Panc1 (cell line): ENCODE measurements at regions not wholly inside any gene's neighbourhood (a gene's known extent, or its start where the extent isn't known, plus 50 kb on each side); places are given as distances from the start of the nearest gene placed in this dataset.
"Not testable (repeated sequence)": the region's sequence is repeated elsewhere in the genome, so short reads cannot be mapped to it uniquely, and the experiment has no call there.

Experiments used
- ATAC-seq: fragments of 200-7000 bp; cut with Tn5 transposase; 2 replicates; pipeline ENCODE4 v1.9.1; 2020; ENCODE audit warnings: mild to moderate bottlenecking, moderate library complexity
- BruUV-seq: library from RNA; stranded (reverse); fragments of 400-500 nt; replicated peaks from 2 replicates; lab custom pipeline; 2021; lab: Mats Ljungman, UMichigan
- CTCF ChIA-PET: fragments of 300-600 bp; sonication (Branson Sonifier 250); formaldehyde crosslinking; loops from one replicate; lab custom pipeline; 2022; ENCODE audit warnings: antibody characterized with exemption; lab: Charles Lee
- POLR2A ChIA-PET: fragments of 300-600 bp; sonication (Branson Sonifier 250); formaldehyde crosslinking; loops from one replicate; lab custom pipeline; 2022; ENCODE audit warnings: antibody characterized with exemption; lab: Charles Lee
- DNase-seq: peaks from one replicate; pipeline ENCODE4 v3.0.0-alpha.2; 2010; ENCODE audit warnings: low read depth, low spot score
- H3K27ac ChIP-seq: 2 replicates; pipeline ENCODE4 v1.5.1; 2011; ENCODE audit warnings: mild to moderate bottlenecking, low read length, inconsistent platforms
- H3K27me3 ChIP-seq: fragments of 200-500 bp; sonication (Bioruptor generic); 2 replicates; pipeline ENCODE4 v1.6.0; 2014; ENCODE audit warnings: low read length, inconsistent platforms; ENCODE audit not compliant: control insufficient read depth, insufficient read depth
- H3K36me3 ChIP-seq: fragments of 200-500 bp; sonication (Bioruptor generic); 2 replicates; pipeline ENCODE4 v1.5.1; 2014; ENCODE audit warnings: inconsistent platforms, mild to moderate bottlenecking, low read length, moderate library complexity; ENCODE audit not compliant: control insufficient read depth, insufficient read depth
- H3K4me1 ChIP-seq: 2 replicates; pipeline ENCODE4 v1.5.1; 2011; ENCODE audit warnings: inconsistent platforms, mild to moderate bottlenecking, low read length, moderate library complexity; ENCODE audit not compliant: control insufficient read depth, insufficient read depth
- H3K4me3 ChIP-seq, 2 experiments: 2 replicates each; pipeline ENCODE4 v1.5.1; 2011 to 2012; ENCODE audit warnings: low read depth in 2 of 2, low read length in 2 of 2, mild to moderate bottlenecking in 2 of 2, inconsistent platforms in 1 of 2, moderate library complexity in 1 of 2
- H3K9me3 ChIP-seq: fragments of 200-500 bp; sonication (Bioruptor generic); 2 replicates; pipeline ENCODE4 v1.5.1; 2014; ENCODE audit warnings: low read depth, mild to moderate bottlenecking, inconsistent platforms, low read length, moderate library complexity; ENCODE audit not compliant: control insufficient read depth, insufficient read depth
- POLR2AphosphoS5 ChIP-seq: IDR thresholded peaks from 2 replicates; pipeline ENCODE4 v1.6.1; 2012; ENCODE audit warnings: mild to moderate bottlenecking, low read depth, low read length, moderate library complexity
- SIN3A ChIP-seq: IDR thresholded peaks from 2 replicates; pipeline ENCODE4 v1.6.1; 2012; ENCODE audit warnings: low read depth, mild to moderate bottlenecking, low read length, moderate library complexity, borderline replicate concordance; ENCODE audit not compliant: insufficient read depth
- TCF7L2 ChIP-seq: IDR thresholded peaks from 2 replicates; pipeline ENCODE4 v1.6.1; 2011; ENCODE audit warnings: mild to moderate bottlenecking, low read depth, low read length, inconsistent platforms
- in situ Hi-C: cut with HindIII; loops from 2 replicates; pipeline ENCODE4 v1.10.0; 2016; ENCODE audit warnings: low sequenced_read_pairs, low pct_unique_long_range_greater_than_20kb
- intact Hi-C: fragments of 100-400 bp; cut with micrococcal nuclease; formaldehyde crosslinking; loops from one replicate; pipeline ENCODE4 v1.10.0; 2022; ENCODE audit not compliant: unreplicated experiment
- TF ChIP-seq, protein P1 (sequence below), 2 experiments: IDR thresholded peaks; 2 replicates each; pipeline ENCODE4 v1.6.1; 2011 to 2012; ENCODE audit warnings: low read depth in 2 of 2, control low read depth in 1 of 2, low read length in 1 of 2, mild to moderate bottlenecking in 1 of 2, moderate library complexity in 1 of 2; ENCODE audit not compliant: insufficient read depth in 1 of 2
- TF ChIP-seq, protein P2 (sequence below): fragments of 450-650 bp; IDR thresholded peaks from 2 replicates; pipeline ENCODE4 v1.5.1; 2017; ENCODE audit warnings: mild to moderate bottlenecking

- intact Hi-C loops = no loop called here
- Histone ChIP-seq H3K4me3 (no peak overlapping the region), H3K27ac (no peak overlapping the region), H3K4me1 (no peaks in the 10 kb centered on the region), H3K9me3 (no peaks in the 10 kb centered on the region), H3K36me3 (no peaks in the 10 kb centered on the region), H3K27me3 (no peaks in the 10 kb centered on the region)
- in situ Hi-C loops = no loop called here
- no peak for TF ChIP-seq TCF7L2
- no TSS peak for BruUV-seq
- no peak for DNase-seq
- CTCF ChIA-PET = no interaction called here
- POLR2A ChIA-PET = interaction anchor here (0.5 to 0.6 kb wide), 2 partner anchors 58 to 1259 kb away, joined by 3 to 14 read pairs; no protein-coding TSS in a partner anchor
- ATAC-seq = no peak
Observed at GRCh38 chr2:10229462-10230099, 73.1 kb upstream of the HPCAL1 start.

DNA sequence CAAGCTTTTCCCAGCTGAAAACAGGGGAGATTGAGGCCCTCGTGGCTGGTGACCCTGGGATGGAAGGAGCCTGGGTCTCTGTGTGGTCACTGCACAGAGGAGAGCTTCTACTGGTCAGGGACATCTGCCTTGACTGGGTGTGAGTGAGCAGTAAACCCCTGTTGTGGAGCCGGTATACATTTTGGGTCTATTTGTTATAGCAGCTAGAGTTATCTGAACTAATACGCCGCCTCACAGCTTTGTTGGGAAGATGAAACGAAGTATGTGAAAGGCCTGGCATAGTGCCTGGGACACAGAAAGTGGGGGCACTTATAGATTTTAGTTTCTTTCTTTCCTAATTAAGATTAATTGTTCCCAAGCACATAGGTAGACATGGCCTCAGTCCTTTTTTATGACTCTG is 72.2 kb upstream of the HPCAL1 start:
- in situ Hi-C loops (no loop called here), intact Hi-C loops (no loop called here)
- ATAC-seq (no peak), DNase-seq (no peak)
- TF ChIP-seq POLR2AphosphoS5 (no peak), TCF7L2 (no peak), SIN3A (no peak)
- TF ChIP-seq, protein P1, sequence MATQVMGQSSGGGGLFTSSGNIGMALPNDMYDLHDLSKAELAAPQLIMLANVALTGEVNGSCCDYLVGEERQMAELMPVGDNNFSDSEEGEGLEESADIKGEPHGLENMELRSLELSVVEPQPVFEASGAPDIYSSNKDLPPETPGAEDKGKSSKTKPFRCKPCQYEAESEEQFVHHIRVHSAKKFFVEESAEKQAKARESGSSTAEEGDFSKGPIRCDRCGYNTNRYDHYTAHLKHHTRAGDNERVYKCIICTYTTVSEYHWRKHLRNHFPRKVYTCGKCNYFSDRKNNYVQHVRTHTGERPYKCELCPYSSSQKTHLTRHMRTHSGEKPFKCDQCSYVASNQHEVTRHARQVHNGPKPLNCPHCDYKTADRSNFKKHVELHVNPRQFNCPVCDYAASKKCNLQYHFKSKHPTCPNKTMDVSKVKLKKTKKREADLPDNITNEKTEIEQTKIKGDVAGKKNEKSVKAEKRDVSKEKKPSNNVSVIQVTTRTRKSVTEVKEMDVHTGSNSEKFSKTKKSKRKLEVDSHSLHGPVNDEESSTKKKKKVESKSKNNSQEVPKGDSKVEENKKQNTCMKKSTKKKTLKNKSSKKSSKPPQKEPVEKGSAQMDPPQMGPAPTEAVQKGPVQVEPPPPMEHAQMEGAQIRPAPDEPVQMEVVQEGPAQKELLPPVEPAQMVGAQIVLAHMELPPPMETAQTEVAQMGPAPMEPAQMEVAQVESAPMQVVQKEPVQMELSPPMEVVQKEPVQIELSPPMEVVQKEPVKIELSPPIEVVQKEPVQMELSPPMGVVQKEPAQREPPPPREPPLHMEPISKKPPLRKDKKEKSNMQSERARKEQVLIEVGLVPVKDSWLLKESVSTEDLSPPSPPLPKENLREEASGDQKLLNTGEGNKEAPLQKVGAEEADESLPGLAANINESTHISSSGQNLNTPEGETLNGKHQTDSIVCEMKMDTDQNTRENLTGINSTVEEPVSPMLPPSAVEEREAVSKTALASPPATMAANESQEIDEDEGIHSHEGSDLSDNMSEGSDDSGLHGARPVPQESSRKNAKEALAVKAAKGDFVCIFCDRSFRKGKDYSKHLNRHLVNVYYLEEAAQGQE (IDR thresholded peaks at IDR 0.05; ENCODE audit: insufficient read depth in 1 of 2, low read depth in 2 of 2, low read length in 1 of 2) = no peak
- TF ChIP-seq, protein P2, sequence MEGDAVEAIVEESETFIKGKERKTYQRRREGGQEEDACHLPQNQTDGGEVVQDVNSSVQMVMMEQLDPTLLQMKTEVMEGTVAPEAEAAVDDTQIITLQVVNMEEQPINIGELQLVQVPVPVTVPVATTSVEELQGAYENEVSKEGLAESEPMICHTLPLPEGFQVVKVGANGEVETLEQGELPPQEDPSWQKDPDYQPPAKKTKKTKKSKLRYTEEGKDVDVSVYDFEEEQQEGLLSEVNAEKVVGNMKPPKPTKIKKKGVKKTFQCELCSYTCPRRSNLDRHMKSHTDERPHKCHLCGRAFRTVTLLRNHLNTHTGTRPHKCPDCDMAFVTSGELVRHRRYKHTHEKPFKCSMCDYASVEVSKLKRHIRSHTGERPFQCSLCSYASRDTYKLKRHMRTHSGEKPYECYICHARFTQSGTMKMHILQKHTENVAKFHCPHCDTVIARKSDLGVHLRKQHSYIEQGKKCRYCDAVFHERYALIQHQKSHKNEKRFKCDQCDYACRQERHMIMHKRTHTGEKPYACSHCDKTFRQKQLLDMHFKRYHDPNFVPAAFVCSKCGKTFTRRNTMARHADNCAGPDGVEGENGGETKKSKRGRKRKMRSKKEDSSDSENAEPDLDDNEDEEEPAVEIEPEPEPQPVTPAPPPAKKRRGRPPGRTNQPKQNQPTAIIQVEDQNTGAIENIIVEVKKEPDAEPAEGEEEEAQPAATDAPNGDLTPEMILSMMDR = no peak
- Histone ChIP-seq H3K27ac (no peak overlapping the region), H3K9me3 (no peaks in the 10 kb centered on the region), H3K36me3 (no peaks in the 10 kb centered on the region), H3K27me3 (no peaks in the 10 kb centered on the region), H3K4me1 (no peaks in the 10 kb centered on the region), H3K4me3 (no peak overlapping the region)
- ChIA-PET CTCF (no interaction called here), POLR2A (no interaction called here)
- no TSS peak for BruUV-seq

- H3K36me3 ChIP-seq, DNase-seq, POLR2A ChIA-PET, intact Hi-C loops, H3K9me3 ChIP-seq, H3K27me3 ChIP-seq, H3K4me1 ChIP-seq, CTCF ChIA-PET, H3K4me3 ChIP-seq, BruUV-seq, H3K27ac ChIP-seq, ATAC-seq, in situ Hi-C loops: not testable (repeated sequence)
Observed at GRCh38 chr2:10230921-10231320, 71.8 kb upstream of the HPCAL1 start.
